B cell (primary cell): ENCODE measurements at regions not wholly inside any gene's neighbourhood (a gene's known extent, or its start where the extent isn't known, plus 50 kb on each side); places are given as distances from the start of the nearest gene placed in this dataset.

ENCODE experiments used
- ATAC-seq: fragments of 200-7000 bp; cut with Tn5 transposase; one replicate; pipeline ENCODE4 v1.10.0; 2021; ENCODE audit warnings: low read depth, mild to moderate bottlenecking, moderate number of reproducible peaks, moderate library complexity
- CTCF ChIA-PET: fragments of 350-600 bp; sonication (Branson Sonifier 250); formaldehyde crosslinking; loops from one replicate; lab custom pipeline; 2021; ENCODE audit warnings: antibody characterized with exemption, inconsistent platforms; lab: Charles Lee
- POLR2A ChIA-PET: fragments of 350-600 bp; sonication (Branson Sonifier 250); formaldehyde crosslinking; loops from one replicate; lab custom pipeline; 2021; ENCODE audit warnings: antibody characterized with exemption; lab: Charles Lee
- DNase-seq: peaks from one replicate; pipeline ENCODE4 v3.0.0; 2013
- H2AFZ ChIP-seq: 2 replicates; pipeline ENCODE4 v1.6.1; 2012; ENCODE audit warnings: mild to moderate bottlenecking, low read depth, low read length; ENCODE audit not compliant: insufficient read depth, poor library complexity, severe bottlenecking
- H3K27ac ChIP-seq, 2 donors: 1 replicate in 1 of 2; 2 replicates in 1 of 2; pipeline ENCODE4 v1.5.1; 2012 to 2013; ENCODE audit warnings: low read length in 2 of 2, mild to moderate bottlenecking in 2 of 2, moderate library complexity in 1 of 2
- H3K27me3 ChIP-seq, 4 experiments: fragments of 200-600 bp in 1 of 4; sonication (generic) in 1 of 4; replicated peaks in 1 of 4; 1 replicate in 2 of 4; 2 replicates in 2 of 4; pipeline versions ENCODE4 v1.6.1 to v1.7.0; 2013 to 2016; ENCODE audit warnings: low read length in 3 of 4, mild to moderate bottlenecking in 2 of 4, mixed read lengths in 1 of 4, moderate library complexity in 1 of 4; ENCODE audit not compliant: insufficient read depth in 4 of 4, control insufficient read depth in 3 of 4; ENCODE audit errors: control extremely low read depth in 1 of 4
- H3K36me3 ChIP-seq, 2 experiments: replicated peaks in 1 of 2; 1 replicate in 1 of 2; 2 replicates in 1 of 2; pipeline versions ENCODE4 v1.6.1 to v1.7.1; 2013; ENCODE audit warnings: low read length in 1 of 2; ENCODE audit not compliant: insufficient read depth in 2 of 2, control insufficient read depth in 1 of 2; ENCODE audit errors: control extremely low read depth in 1 of 2, extremely low read depth in 1 of 2
- H3K4me1 ChIP-seq, 2 donors: fragments of 200-600 bp in 1 of 2; sonication (generic) in 1 of 2; 1 replicate in 1 of 2; 2 replicates in 1 of 2; pipeline versions ENCODE4 v1.5.1 to v1.6.1; 2013 to 2017; ENCODE audit warnings: low read length in 2 of 2; ENCODE audit not compliant: control insufficient read depth in 2 of 2, insufficient read depth in 2 of 2
- H3K4me2 ChIP-seq: replicated peaks from 2 replicates; pipeline ENCODE3; 2012; ENCODE audit warnings: mild to moderate bottlenecking, low read depth, low read length; ENCODE audit not compliant: poor library complexity, severe bottlenecking
- H3K4me3 ChIP-seq, 5 experiments: fragments of 200-600 bp in 1 of 5; sonication (generic) in 1 of 5; 1 replicate in 3 of 5; 2 replicates in 2 of 5; pipeline versions ENCODE4 v1.5.1 to v1.7.0; 2011 to 2016; ENCODE audit warnings: low read length in 4 of 5, mild to moderate bottlenecking in 4 of 5, low read depth in 2 of 5, control low read depth in 1 of 5, moderate library complexity in 1 of 5; ENCODE audit not compliant: insufficient read depth in 1 of 5; ENCODE audit errors: control extremely low read depth in 1 of 5, extremely low read depth in 1 of 5
- H3K79me2 ChIP-seq: fragments of 200-600 bp; sonication (generic); one replicate; pipeline ENCODE4 v1.6.0; 2016; ENCODE audit warnings: low read length; ENCODE audit not compliant: control insufficient read depth, insufficient read depth
- H3K9ac ChIP-seq: fragments of 200-600 bp; sonication (generic); 2 replicates; pipeline ENCODE4 v1.6.1; 2017; ENCODE audit warnings: mild to moderate bottlenecking, low read length, moderate library complexity
- H3K9me3 ChIP-seq, 3 donors: one replicate each; pipeline versions ENCODE4 v1.6.1 to v1.7.1; 2013; ENCODE audit warnings: low read length in 2 of 3; ENCODE audit not compliant: control insufficient read depth in 2 of 3, insufficient read depth in 1 of 3; ENCODE audit errors: control extremely low read depth in 1 of 3
- H4K20me1 ChIP-seq: 2 replicates; pipeline ENCODE4 v1.6.0; 2012; ENCODE audit warnings: mild to moderate bottlenecking, low read length; ENCODE audit not compliant: insufficient read depth, control insufficient read depth, poor library complexity, severe bottlenecking
- H3K27ac Mint-ChIP-seq: one replicate; pipeline ENCODE4 v1.8.0; 2021; ENCODE audit warnings: mixed read lengths
- H3K27me3 Mint-ChIP-seq: one replicate; pipeline ENCODE4 v1.8.0; 2021; ENCODE audit warnings: mixed read lengths
- H3K4me1 Mint-ChIP-seq: one replicate; pipeline ENCODE4 v1.8.0; 2021; ENCODE audit warnings: mixed read lengths
- H3K4me3 Mint-ChIP-seq: one replicate; pipeline ENCODE4 v1.8.0; 2021; ENCODE audit warnings: mixed read lengths
- H3K9me3 Mint-ChIP-seq: one replicate; pipeline ENCODE4 v1.8.0; 2022; ENCODE audit warnings: mixed read lengths; ENCODE audit not compliant: insufficient read depth
- CTCF ChIP-seq: fragments of 200-600 bp; IDR thresholded peaks from one replicate; pipeline ENCODE4 v1.8.0; 2022; ENCODE audit warnings: antibody characterized with exemption, mild to moderate bottlenecking
- EZH2 ChIP-seq: IDR thresholded peaks from 2 replicates; pipeline ENCODE4 v1.6.1; 2012; ENCODE audit warnings: borderline replicate concordance, low read depth, mild to moderate bottlenecking, moderate library complexity, low read length; ENCODE audit not compliant: insufficient read depth, poor library complexity, severe bottlenecking
- WGBS: methylation state at CpG from one replicate; pipeline ENCODE4 v1.1.5; 2013; ENCODE audit warnings: missing lambda C conversion rate; ENCODE audit not compliant: insufficient coverage; 5-methylcytosine and 5-hydroxymethylcytosine counted together
- intact Hi-C: fragments of 100-400 bp; cut with micrococcal nuclease; formaldehyde crosslinking; loops from one replicate; pipeline ENCODE4 v1.10.0; 2022

- DNase-seq: no peak
- Histone ChIP-seq H2AFZ (no peak overlapping the region), H3K36me3 (no peaks in the 10 kb centered on the region), H3K79me2 (no peaks in the 10 kb centered on the region), H3K9ac (no peak overlapping the region), H3K27me3 (no peaks in the 10 kb centered on the region), H3K27ac (no peak overlapping the region), H4K20me1 (no peaks in the 10 kb centered on the region), H3K4me3 (no peak overlapping the region), H3K4me1 (no peaks in the 10 kb centered on the region), H3K9me3 (no peaks in the 10 kb centered on the region), H3K4me2 (no peak overlapping the region)
- TF ChIP-seq CTCF (no peak), EZH2 (no peak)
- H3K4me3 Mint-ChIP-seq: no peak overlapping the region
- H3K4me1 Mint-ChIP-seq: no peaks in the 10 kb centered on the region
- POLR2A ChIA-PET: no interaction called here
- CTCF ChIA-PET: no interaction called here
- no peak for ATAC-seq
- H3K27ac Mint-ChIP-seq: no peak overlapping the region
- WGBS: no CpG with 5 or more reads among the region's 5 CpGs
- H3K9me3 Mint-ChIP-seq: no peaks in the 10 kb centered on the region
- no peaks in the 10 kb centered on the region for H3K27me3 Mint-ChIP-seq
- intact Hi-C loops: no loop called here
These were observed 77.8 kb downstream of the DIPK2A start for GRCh38 chr3:144049374-144049773.

- no peak for DNase-seq
- POLR2A ChIA-PET: no interaction called here
- H3K4me1 Mint-ChIP-seq: no peaks in the 10 kb centered on the region
These were observed 79.6 kb downstream of the DIPK2A start for GRCh38 chr3:144051211-144051610.

More at GRCh38 chr3:144051211-144051610, 79.6 kb downstream of the DIPK2A start:
- Histone ChIP-seq H3K27me3 (no peaks in the 10 kb centered on the region), H4K20me1 (no peaks in the 10 kb centered on the region), H3K4me1 (no peaks in the 10 kb centered on the region), H3K36me3 (no peaks in the 10 kb centered on the region), H2AFZ (no peak overlapping the region), H3K9ac (no peak overlapping the region), H3K4me2 (no peak overlapping the region), H3K27ac (no peak overlapping the region), H3K9me3 (no peaks in the 10 kb centered on the region), H3K4me3 (no peak overlapping the region), H3K79me2 (no peaks in the 10 kb centered on the region)
- Mint-ChIP-seq H3K9me3 (no peaks in the 10 kb centered on the region), H3K4me3 (no peak overlapping the region), H3K27me3 (no peaks in the 10 kb centered on the region), H3K27ac (no peak overlapping the region)
- CTCF ChIA-PET: no interaction called here
- ATAC-seq: no peak
- no peak for TF ChIP-seq CTCF
- no peak for TF ChIP-seq EZH2
- intact Hi-C loops: no loop called here
